GM10266 (cell line): ENCODE measurements at regions not wholly inside any gene's neighbourhood (a gene's known extent, or its start where the extent isn't known, plus 50 kb on each side); places are given as distances from the start of the nearest gene placed in this dataset.

Source experiments
- DNase-seq: peaks from one replicate; pipeline ENCODE4 v3.0.0; 2012; ENCODE audit errors: extremely low spot score
- TF ChIP-seq, protein P1 (sequence below): IDR thresholded peaks from 2 replicates; pipeline ENCODE4 v1.5.1; 2012; ENCODE audit warnings: mild to moderate bottlenecking, low read depth; ENCODE audit not compliant: control insufficient read depth, insufficient read depth; ENCODE audit errors: missing control alignments

DNA sequence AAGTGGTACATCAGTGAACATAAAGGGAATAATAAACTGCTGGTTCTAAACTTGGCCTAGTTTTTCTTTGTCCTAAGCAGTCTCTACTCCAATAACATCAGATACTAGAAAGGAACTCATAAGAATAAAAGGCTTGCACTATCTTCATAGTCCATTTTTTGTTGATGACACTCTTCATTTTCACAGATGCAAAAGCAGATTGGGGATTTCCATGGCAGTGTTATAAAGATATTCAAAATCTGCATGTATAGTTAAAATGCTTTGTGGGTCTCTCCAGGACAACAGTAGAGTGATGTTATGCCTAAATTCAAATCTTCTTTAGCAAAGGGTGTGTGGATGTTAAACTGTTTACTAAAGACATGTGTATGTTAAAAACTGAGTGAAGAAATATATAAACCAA, 745.8 kb downstream of the TRHDE start:
- TF ChIP-seq, protein P1, sequence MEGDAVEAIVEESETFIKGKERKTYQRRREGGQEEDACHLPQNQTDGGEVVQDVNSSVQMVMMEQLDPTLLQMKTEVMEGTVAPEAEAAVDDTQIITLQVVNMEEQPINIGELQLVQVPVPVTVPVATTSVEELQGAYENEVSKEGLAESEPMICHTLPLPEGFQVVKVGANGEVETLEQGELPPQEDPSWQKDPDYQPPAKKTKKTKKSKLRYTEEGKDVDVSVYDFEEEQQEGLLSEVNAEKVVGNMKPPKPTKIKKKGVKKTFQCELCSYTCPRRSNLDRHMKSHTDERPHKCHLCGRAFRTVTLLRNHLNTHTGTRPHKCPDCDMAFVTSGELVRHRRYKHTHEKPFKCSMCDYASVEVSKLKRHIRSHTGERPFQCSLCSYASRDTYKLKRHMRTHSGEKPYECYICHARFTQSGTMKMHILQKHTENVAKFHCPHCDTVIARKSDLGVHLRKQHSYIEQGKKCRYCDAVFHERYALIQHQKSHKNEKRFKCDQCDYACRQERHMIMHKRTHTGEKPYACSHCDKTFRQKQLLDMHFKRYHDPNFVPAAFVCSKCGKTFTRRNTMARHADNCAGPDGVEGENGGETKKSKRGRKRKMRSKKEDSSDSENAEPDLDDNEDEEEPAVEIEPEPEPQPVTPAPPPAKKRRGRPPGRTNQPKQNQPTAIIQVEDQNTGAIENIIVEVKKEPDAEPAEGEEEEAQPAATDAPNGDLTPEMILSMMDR: no peak

DNA sequence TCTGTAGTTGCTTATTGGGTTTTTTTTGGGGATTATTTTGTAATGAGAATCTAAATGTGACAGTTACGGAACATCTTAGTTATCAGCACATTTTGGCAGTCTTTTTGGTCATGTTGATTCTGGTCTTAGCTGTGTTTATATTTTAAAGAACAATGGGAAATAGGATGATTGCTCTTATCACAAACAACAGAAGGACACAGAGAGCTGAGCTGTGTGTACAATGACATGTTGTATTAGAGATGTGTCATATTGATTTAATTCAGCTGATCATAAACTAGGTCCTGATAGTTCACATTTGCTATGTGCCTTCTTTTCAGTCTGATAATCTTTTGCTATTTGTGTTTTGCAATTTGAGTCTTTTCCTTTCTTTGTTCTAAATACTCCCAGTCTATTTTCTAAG, 781.7 kb downstream of the TRHDE start:
- TF ChIP-seq, protein P1: no peak
- DNase-seq: no peak

More for the DNA sequence above, 745.8 kb downstream of the TRHDE start:
- DNase-seq: no peak

DNA sequence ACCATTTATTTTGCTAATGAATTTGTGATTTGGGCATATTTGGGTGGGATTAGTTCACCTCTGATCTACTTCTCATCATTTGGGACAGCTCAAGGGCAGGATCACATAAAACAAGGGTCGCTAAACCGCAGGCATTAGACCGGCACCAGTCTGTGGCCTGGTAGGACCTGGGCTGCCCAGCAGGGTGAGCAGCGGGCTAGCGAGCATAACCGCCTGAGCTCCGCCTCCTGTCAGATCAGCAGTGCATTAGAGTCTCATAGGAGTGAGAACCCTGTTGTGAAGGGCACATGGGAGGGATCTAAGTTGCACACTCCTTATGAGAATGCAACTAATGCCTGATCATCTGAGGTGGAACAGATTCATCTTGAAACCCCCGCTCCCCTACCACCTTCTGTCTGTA, 785.3 kb downstream of the TRHDE start:
- no peak for DNase-seq
- TF ChIP-seq, protein P1: no peak

DNA sequence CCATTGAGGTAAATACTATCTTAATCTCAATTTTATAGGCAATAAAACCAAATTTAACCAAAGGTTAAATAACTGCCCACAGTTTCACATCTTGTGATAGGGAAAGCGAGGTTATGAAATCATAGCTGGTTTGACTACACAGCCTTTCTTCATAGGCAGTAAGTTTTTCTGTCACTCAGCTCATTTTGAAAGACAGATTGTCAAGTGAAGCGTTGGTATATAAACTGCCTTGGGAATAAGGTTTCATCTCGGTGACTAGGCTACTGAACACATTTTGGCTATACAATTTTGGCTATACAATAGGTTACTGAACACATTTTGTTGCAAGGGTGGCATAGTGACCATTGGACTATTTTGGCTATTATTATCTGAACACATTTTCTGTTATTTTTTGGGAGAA, 793.7 kb downstream of the TRHDE start:
- no peak for DNase-seq
- TF ChIP-seq, protein P1: no peak

DNA sequence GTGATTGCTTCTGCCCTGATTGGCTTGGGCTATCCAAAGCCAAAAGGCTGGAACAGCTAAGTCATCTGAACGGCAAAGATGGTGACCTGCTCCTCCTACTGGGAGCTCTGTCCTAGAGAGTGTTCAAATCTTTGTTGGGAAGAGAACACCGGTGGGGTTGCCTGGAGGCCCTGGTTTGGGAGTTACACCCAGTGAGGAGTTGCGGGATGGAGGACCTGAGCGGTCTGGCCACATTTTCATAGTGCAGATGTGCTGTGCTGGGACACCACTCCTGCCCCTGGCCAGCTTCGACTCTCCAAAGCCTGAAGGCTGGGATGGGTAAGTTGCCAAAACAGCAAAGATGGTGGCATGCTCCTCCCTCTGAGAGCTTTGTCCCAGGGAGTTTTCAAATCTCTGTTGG, 795.4 kb downstream of the TRHDE start:
- TF ChIP-seq, protein P1: no peak
- DNase-seq: no peak

DNA sequence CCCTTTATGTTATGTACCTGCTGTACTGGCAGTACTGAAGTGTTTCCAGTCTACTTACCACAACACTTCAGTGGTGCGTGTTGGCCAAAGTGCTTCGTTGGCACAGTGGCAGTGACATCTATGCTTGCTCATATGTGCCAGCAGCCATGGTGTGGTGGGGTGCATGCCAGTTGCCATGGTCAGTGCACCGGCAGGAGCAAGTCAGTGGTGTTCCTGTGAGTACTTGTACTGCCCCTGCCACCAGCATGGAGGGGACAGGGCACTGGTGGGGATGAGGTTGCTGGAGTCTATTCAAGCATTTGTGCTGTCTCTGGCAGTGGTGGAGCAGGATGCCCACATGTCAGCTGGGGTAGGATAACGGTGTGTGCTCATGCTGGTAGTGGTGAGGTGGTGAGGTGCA, 800.0 kb downstream of the TRHDE start:
- TF ChIP-seq, protein P1: no peak
- DNase-seq: no peak

DNA sequence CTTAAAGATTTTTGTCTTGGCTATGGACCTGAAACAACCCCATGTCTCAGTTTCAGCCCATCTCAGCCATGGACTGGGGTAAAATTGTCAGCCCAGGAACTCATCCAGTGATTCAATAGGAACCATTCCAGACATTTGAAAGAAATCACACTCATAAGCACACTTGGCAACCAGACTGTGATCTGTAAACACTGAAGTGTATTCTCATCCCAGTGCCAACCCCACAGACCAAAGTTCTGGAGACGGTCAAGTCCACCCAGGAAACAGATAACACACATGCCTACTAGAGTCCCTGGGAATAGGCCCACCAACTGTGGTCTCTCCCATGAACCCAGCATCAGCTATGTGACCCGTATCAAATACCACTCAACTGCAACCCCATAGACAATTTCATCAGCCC, 804.6 kb downstream of the TRHDE start:
- TF ChIP-seq, protein P1: no peak
- no peak for DNase-seq

DNA sequence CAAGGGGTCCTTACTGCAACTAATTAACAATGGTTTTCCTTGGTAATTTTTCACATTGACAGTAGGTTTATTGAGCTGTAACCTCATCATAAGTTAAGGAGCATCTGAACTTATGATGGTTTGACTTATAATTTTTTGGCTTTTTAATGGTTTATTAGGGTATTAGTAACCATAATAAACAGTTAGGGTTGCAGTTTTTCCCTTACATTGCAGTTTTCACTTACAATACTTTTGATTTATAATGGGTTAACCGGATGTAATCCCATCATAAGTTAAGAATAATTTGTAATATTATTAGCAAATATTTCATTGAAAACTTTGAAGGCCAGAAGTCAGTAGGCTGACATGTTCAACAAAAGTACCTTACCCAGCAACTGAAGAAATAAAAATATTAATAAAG, 811.6 kb downstream of the TRHDE start:
- TF ChIP-seq, protein P1: no peak
- DNase-seq: no peak
